ENCODE measurements at regions not wholly inside any gene's neighbourhood (a gene's known extent, or its start where the extent isn't known, plus 50 kb on each side); places are given as distances from the start of the nearest gene placed in this dataset.

GRCh38 chr10:129391464-129391863 is 75.6 kb upstream of the MGMT start:
- Histone ChIP-seq H3K9ac (ENCODE audit: insufficient read depth in 1 of 2, low read length in 2 of 2) (no peak overlapping the region), H3K27ac (ENCODE audit: low read depth in 1 of 2, low read length in 1 of 2) (no peak overlapping the region), H3K4me3 (no peak overlapping the region), H3K9me3 (ENCODE audit: control insufficient read depth in 4 of 4, insufficient read depth in 3 of 4, low read length in 3 of 4) (no peaks in the 10 kb centered on the region), H3K4me1 (ENCODE audit: control insufficient read depth in 5 of 5, insufficient read depth in 5 of 5, low read length in 5 of 5) (peaks cover 0 to 2% (median 0%) of the 10 kb centered on the region in 5 donors), H3K36me3 (ENCODE audit: control insufficient read depth in 4 of 4, insufficient read depth in 4 of 4, low read length in 4 of 4) (no peaks in the 10 kb centered on the region), H3K27me3 (ENCODE audit: control insufficient read depth in 3 of 3, insufficient read depth in 3 of 3, low read length in 2 of 3) (peaks cover 0 to 48% (median 48%) of the 10 kb centered on the region in 3 donors)
- no peak for TF ChIP-seq CTCF (IDR thresholded peaks at IDR 0.05; ENCODE audit: control extremely low read depth, extremely low read depth)
- no peak for ATAC-seq (ENCODE audit: insufficient read depth, low FRiP score)
- no peak for DNase-seq
- 91 to 92% methylated on average over 8 of the region's 8 CpGs for WGBS, 2 donors

GRCh38 chr10:129392855-129393254 is 74.2 kb upstream of the MGMT start:
- peaks cover 0 to 56% (median 55%) of the 10 kb centered on the region in 3 donors for H3K27me3 ChIP-seq (ENCODE audit: control insufficient read depth in 3 of 3, insufficient read depth in 3 of 3, low read length in 2 of 3)
- peaks cover 0 to 3% (median 0%) of the 10 kb centered on the region in 5 donors for H3K4me1 ChIP-seq (ENCODE audit: control insufficient read depth in 5 of 5, insufficient read depth in 5 of 5, low read length in 5 of 5)
- ATAC-seq (ENCODE audit: insufficient read depth, low FRiP score) (no peak), DNase-seq (no peak)
- no peak overlapping the region for H3K4me3 ChIP-seq
- H3K27ac ChIP-seq (ENCODE audit: low read depth in 1 of 2, low read length in 1 of 2), result no peak overlapping the region
- no peak overlapping the region for H3K9ac ChIP-seq (ENCODE audit: insufficient read depth in 1 of 2, low read length in 2 of 2)
- no peaks in the 10 kb centered on the region for H3K36me3 ChIP-seq (ENCODE audit: control insufficient read depth in 4 of 4, insufficient read depth in 4 of 4, low read length in 4 of 4)
- no peak for TF ChIP-seq CTCF (IDR thresholded peaks at IDR 0.05; ENCODE audit: control extremely low read depth, extremely low read depth)
- H3K9me3 ChIP-seq (ENCODE audit: control insufficient read depth in 4 of 4, insufficient read depth in 3 of 4, low read length in 3 of 4), result no peaks in the 10 kb centered on the region
- 66 to 82% methylated on average over 10 of the region's 10 CpGs for WGBS, 2 donors

GRCh38 chr10:129393812-129394211 is 73.2 kb upstream of the MGMT start:
- no peak for ATAC-seq (ENCODE audit: insufficient read depth, low FRiP score)
- no peak for TF ChIP-seq CTCF (IDR thresholded peaks at IDR 0.05; ENCODE audit: control extremely low read depth, extremely low read depth)
- no peak for DNase-seq

More at GRCh38 chr10:129393812-129394211, 73.2 kb upstream of the MGMT start:
- Histone ChIP-seq H3K9me3 (ENCODE audit: control insufficient read depth in 4 of 4, insufficient read depth in 3 of 4, low read length in 3 of 4) (no peaks in the 10 kb centered on the region), H3K27ac (ENCODE audit: low read depth in 1 of 2, low read length in 1 of 2) (no peak overlapping the region), H3K36me3 (ENCODE audit: control insufficient read depth in 4 of 4, insufficient read depth in 4 of 4, low read length in 4 of 4) (no peaks in the 10 kb centered on the region), H3K4me3 (no peak overlapping the region), H3K27me3 (ENCODE audit: control insufficient read depth in 3 of 3, insufficient read depth in 3 of 3, low read length in 2 of 3) (peaks cover 0 to 53% (median 52%) of the 10 kb centered on the region in 3 donors), H3K4me1 (ENCODE audit: control insufficient read depth in 5 of 5, insufficient read depth in 5 of 5, low read length in 5 of 5) (peaks cover 0 to 8% (median 3%) of the 10 kb centered on the region in 5 donors), H3K9ac (ENCODE audit: insufficient read depth in 1 of 2, low read length in 2 of 2) (no peak overlapping the region)
- 75 to 88% methylated on average over 10 of the region's 10 CpGs for WGBS, 2 donors

Measured in lung (tissue), 11 donors.